GM12874 (cell line): ENCODE measurements at regions not wholly inside any gene's neighbourhood (a gene's known extent, or its start where the extent isn't known, plus 50 kb on each side); places are given as distances from the start of the nearest gene placed in this dataset.

Experiments
- CTCF ChIP-seq: IDR thresholded peaks from 2 replicates; pipeline ENCODE4 v1.5.1; 2011; ENCODE audit warnings: low read depth, mild to moderate bottlenecking, control low read depth, low read length, moderate library complexity; ENCODE audit not compliant: insufficient read depth

GRCh38 chr1:191700922-191701321 is 457.3 kb upstream of the RGS18 start:
- TF ChIP-seq CTCF: no peak

DNA sequence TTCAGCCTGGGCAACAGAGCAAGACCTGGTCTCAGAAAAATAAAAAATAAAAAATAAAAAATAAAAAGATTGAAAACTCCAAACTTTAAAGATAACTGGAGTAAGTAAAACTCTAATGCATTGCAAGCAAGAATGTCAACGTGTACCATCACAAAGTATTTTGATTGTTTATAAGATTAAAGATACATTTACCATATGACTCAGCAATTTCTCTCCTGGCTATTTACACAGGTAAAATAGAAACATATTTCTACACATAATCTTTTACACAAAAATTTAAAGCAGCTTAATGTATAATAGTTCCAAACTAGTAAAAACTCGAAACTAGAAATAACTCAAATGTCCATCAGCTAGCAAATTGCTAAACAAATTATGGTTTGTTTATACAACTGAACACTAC is 456.1 kb upstream of the RGS18 start:
- no peak for TF ChIP-seq CTCF

DNA sequence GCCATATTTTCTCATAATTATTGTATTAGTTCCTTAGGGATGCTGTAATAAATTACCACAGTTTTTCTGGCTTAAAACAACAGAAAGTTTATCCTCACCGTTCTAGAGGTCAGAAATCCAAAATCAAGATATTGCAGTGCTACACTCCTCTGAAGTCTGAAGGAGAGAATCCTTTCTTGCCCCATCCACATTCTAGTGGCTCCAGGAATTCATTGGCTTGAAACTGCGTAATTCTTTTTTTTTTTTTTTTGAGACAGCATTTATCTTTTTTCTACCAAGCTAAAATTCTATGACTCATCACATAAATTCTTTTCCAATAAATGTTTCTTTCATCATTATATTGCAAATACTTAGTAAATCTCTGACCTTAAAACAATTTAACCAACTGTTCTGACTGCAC is 451.0 kb upstream of the RGS18 start:
- TF ChIP-seq CTCF: no peak

GRCh38 chr1:191709215-191709614 is 449.0 kb upstream of the RGS18 start:
- no peak for TF ChIP-seq CTCF

DNA sequence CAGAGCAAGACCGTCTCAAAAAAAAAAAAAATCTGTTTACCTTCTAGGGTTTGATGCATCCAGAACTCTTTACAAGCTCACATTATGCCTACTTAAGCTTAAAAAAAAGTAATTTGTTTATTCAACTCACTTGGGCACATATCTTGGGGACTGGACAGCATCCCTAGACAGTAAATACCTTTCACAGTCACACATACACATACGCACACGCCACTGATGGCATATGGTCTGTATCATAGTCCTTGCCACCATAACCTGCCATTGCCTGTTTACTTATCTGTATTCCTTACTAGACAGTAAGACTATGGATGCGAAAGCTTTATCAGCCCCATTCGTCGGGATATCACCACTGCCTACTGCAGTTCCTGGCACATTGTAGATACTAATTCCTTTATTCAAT is 446.3 kb upstream of the RGS18 start:
- no peak for TF ChIP-seq CTCF

DNA sequence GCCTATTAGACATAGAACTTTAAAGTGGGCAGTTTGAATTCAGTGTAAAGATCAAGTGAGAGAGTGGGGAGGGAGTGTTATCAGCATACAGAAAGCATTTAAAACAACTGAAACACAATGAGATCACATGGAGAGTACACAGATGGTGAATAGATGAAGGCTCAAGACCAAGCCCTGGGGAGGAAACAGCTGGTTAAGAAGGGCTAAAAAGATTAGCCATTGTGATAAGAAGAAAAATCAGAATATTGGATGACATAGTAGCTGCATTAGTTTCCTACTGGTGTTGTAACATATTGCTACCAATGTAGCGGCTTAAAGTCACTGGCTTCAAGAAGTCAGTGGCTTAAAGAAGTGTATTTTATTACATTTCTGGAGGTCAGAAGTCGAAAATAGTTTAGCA is 443.4 kb upstream of the RGS18 start:
- no peak for TF ChIP-seq CTCF

DNA sequence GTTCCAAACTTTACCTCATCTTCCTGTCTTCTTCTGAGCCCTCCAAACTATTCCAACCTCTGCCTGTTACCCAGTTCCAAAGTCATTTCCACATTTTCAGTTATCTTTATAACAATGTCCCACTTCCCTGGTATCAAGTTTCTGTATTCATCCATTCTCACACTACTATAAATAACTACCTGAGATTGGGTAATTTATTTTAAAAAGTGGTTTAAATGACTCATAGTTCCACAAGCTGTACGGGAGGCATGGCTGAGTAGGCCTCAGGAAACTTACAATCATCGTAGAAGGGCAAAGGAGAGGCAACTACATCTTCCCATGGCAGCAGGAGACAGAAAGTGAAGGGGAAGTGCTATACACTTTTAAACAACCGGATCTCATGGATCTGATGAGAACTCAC is 428.5 kb upstream of the RGS18 start:
- TF ChIP-seq CTCF: no peak

DNA sequence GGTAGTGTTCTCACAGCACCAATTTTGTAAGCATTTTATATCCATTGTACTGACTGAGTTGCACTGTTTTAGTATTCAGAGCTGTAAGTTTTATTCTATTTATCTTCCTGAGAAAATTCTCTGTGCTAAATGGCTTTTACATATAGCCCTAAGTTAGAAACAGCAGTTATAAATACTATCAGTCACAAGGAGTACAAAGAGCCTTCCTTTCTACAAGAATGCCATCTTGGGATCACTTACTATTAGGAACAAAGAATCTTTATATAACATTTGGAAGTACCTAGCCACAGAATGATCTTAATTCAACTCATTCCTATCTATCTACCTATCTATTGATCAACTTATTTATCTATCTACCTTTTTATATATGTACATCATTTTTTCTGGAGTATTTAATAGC is 423.9 kb upstream of the RGS18 start:
- TF ChIP-seq CTCF: no peak
